Activated naive CD4-positive, alpha-beta T cell treated with Interleukin-2 at 50 U/mL for 16 hours (primary cell): ENCODE measurements at regions not wholly inside any gene's neighbourhood (a gene's known extent, or its start where the extent isn't known, plus 50 kb on each side); places are given as distances from the start of the nearest gene placed in this dataset.
"Not testable (repeated sequence)": the region's sequence is repeated elsewhere in the genome, so short reads cannot be mapped to it uniquely, and the experiment has no call there.

Experiments used
- DNase-seq: peaks from one replicate; pipeline ENCODE4 v3.0.0-alpha.2; 2020

DNA sequence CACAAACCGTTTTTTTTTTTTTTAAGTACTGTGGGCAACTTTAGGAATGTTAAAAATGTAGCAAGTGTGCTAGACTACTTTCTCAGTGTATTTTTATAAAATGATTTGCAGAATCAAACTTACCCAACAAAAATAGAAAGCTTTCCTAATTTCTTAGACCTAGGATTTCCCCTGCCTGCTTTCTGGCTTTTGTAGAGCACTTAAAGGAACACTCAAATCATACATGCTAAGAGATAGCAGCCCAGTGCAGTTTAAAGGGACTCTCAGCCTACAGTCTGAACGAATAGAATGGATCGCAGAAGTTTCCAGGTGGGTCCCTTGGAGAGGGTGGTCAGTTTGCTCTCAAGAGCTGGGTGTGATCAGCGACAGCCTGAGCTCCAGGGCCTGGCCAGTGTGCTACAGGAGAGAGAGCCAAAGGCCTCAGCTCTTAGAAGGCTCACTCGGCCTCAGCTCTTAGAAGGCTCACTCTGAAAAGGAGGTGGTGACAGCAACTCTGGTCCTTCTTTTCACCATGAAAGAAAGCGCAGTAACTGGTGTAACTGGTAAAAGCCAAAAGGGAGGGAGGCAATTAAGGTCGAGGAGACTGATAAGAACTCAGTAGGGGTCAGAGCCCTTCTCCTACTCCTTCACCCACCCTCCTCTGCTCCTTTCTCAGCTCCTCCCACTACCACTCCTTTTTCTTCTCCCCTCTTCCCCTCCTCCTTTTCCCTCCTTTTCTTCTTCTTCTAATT lies 142.4 kb downstream of the ZFP64 start:
- DNase-seq: no peak

DNA sequence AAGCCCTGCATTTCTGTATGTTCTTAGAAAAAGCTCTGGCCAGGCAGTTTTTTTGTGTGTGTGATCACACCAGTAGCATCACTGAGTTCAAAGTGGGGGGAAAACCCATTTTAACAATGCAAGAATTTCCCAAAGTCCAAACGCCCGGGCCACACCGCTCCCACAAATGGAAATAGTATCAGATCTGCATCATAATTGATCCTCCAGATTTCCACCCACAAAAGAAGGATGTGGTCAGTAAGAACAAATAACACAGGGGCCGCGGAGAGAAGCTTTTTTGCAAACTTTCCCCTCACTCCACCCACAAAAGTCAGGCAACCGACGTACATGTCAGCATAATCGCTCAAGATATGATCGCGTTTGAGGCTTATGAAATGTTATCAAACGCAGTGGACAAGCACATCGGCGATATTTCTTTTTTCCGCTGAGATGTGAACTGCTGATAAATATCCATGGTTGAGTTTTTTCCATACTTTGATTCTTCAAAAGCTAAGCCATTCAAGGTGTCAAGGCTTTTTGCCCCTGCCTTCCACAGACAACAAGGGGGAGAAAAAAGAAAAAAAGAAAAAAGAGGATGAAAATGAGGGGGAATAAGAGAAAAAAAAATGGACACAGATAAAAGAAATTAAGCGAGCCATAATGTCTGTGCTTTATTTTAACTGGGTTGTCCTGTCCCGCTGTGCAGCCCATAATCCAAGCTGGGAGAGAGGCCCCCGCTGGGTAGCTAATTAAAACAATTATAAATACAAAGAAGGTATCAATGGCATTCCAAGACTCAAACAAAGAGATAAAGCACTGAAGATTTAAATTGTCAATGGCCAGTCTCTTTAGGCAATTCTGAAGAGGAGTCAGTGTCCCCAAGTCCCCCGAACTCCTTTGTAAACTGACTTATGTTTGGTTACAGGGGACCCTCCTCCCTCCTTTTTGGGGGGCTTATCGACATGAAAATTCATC lies 143.5 kb downstream of the ZFP64 start:
- peak; percentile 33 for DNase-seq

DNA sequence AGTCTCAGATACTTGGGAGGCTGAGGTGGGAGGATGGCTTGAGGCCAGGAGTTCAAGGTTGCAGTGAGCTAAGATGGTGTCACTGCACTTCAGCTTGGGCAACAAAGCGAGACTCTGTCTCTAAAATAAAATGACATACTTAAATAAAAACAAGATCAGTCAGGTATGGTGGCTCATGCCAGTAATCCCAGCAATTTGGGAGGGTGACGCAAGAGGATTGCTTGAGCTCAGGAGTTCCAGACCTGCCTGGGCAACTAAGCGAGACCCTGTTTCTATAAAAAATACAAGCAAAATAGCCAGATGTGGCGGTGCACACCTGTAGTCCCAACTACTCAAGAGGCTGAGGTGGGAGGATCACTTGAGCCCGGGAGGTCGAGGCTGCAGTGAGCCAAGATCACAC lies 149.6 kb downstream of the ZFP64 start:
- no peak for DNase-seq

DNA sequence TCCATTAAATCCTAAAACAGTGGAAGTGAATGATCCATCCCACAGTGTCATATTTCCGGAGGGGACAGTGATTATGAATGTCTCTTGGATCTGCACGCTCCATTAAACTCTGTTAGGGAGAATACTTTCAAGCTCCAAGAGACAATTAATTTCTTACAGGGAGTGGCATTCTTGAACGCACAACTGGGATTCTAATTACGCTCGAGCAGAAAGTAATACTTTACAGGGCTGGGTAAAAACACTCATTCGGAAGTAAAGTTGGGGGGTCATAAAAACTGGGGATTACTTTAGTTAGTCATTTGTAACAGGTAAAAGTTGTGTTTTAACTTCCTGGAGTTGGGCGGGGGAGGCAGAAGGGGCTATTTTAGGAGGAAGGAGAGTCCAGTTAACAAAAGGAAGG lies 151.8 kb downstream of the ZFP64 start:
- DNase-seq: no peak

DNA sequence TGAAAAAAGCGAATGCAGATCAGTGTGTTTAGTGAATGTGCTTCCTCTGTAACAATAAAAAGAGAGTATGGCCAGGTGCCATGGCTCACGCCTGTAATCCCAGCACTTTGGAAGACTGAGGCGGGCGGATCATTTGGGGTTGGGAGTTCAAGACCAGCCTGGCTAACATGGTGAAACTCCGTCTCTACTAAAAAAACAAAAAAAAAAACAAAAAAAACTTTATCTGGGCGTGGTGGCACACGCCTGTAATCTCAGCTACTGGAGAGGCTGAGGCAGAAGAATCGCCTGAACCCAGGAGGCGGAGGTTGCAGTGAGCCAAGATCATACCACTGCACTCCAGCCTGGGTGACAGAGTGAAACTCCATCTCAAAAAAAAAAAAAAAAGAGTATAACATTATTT lies 152.9 kb downstream of the ZFP64 start:
- DNase-seq: not testable (repeated sequence)

DNA sequence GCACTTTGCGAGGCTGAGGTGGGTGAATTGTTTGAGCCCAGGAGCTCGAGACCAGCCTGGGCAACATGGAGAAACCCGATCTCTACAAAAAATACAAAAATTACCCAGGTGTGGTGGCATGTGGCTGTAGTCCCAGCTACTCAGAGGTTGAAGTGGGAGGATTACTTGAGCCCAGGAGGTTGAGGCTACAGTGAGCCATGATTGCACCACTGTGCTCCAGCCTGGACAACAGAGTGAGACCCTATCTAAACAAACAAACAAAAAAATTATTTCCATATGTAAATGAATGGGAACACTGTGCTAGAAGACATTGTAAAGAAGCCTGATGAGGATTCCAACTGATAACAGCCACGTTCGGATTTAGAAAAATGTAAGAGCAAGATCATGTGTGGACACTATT lies 154.2 kb downstream of the ZFP64 start:
- no peak for DNase-seq

DNA sequence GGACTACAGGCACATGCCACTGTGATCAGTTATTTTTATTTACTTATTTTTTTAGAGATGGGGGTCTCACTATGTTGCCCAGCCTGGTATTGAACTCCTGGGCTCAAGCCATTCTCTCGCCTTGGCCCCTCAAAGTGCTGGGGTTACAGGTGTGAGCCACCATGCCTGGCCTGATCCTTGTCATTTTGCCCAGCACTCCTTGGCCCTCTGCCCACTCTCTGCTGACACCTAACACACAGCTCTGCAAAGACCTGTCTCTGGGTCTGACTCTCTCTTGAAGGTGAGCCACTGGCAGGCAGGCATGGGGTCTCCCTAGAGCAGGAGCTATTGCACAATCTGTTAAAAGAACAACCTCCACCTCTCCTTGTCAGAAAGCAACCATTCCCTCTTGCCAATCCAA lies 155.6 kb downstream of the ZFP64 start:
- no peak for DNase-seq

DNA sequence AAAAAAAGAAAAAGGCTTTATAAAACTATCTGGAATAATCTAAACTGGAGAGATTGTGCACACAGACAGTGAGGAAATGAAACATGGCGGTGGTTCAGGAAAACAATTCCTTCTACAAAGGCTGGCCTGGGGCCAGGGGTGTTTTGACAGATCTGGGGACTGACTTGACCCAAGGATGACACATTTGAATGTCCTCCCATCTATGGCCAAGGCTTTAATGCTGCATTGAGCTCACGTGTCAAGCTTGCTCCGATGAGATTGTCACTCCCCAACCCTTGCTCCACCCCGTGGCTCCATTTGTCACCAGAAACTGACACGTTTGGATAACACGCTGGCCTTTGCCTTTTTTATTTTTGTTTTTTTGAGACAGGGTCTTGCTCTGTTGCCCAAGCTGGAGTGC lies 156.1 kb downstream of the ZFP64 start:
- DNase-seq: no peak

DNA sequence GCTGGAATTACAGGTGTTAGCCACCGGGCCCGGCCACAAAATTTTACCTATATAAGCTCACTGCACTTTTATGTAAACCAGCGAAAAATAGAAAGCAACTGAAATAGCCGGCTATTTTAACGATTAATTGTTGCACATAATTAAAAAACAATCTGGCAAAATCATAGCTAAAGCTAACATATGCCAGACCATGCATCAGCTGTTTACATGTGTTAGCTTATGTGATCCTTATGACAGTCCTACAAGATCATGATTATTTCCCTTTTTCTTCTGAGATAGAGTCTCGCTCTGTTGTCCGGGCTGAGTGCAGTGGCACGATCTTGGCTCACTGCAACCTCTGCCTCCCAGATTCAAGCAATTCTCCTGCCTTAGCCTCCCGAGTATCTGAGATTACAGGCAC lies 157.0 kb downstream of the ZFP64 start:
- no peak for DNase-seq

- no peak for DNase-seq
These were observed 158.3 kb downstream of the ZFP64 start for GRCh38 chr20:52033313-52033712.

DNA sequence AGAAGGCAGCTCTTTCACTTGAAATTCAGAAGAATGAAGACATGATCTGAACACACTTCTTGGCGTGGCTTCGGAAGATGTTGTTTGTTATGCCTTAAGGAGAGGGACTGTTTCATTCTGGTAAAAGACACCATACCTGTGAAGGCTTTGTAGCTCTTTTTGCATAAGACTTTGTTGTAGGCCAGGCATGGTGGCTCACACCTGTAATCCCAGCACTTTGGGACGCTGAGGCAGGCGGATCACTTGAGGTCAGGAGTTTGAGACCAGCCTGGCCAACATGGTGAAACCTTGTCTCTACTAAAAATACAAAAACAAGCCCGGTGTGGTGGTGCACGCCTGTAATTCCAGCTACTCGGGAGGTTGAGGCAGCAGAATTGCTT lies 159.3 kb downstream of the ZFP64 start:
- not testable (repeated sequence) for DNase-seq

GRCh38 chr20:52031563-52032303 lies 159.8 kb downstream of the ZFP64 start:
- DNase-seq: no peak

DNA sequence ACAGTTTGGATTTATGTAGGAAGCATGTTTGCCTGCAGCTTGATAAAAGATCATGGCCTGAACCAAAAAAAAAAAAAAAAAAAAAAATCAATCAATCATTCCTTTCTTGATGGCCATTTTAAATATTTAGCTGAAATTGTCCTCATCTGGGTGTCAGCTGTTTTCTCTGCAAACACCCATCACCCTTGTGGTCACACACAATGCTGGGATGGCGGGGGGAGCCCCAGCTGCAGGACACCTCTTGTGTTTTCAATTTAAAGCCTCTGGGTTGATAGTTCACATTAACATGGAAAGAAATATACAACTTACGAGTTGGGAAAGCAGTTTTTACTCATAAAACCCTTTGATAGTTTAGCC lies 160.4 kb downstream of the ZFP64 start:
- DNase-seq: no peak

GRCh38 chr20:52029129-52029528 lies 162.4 kb downstream of the ZFP64 start:
- not testable (repeated sequence) for DNase-seq

GRCh38 chr20:52025938-52026337 lies 165.6 kb downstream of the ZFP64 start:
- DNase-seq: no peak

DNA sequence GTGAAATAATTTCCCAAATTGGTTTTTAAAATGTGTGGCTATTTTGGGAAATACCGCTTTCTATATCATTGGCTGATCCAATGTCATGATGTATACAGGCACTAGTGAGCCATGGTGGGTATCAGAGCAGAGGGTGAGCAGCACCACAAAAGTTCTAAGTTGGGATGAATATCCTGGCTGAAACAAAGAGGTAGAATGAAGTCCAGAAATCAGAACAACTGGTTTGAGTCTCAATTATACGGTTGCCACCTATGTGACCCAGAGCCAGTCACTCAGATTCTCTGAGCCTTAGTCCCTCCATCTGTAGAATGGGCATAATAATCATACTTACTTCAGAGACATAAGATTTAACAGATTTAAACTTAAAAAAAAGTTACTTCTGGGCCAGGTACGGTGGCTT lies 172.3 kb downstream of the ZFP64 start:
- DNase-seq: no peak

DNA sequence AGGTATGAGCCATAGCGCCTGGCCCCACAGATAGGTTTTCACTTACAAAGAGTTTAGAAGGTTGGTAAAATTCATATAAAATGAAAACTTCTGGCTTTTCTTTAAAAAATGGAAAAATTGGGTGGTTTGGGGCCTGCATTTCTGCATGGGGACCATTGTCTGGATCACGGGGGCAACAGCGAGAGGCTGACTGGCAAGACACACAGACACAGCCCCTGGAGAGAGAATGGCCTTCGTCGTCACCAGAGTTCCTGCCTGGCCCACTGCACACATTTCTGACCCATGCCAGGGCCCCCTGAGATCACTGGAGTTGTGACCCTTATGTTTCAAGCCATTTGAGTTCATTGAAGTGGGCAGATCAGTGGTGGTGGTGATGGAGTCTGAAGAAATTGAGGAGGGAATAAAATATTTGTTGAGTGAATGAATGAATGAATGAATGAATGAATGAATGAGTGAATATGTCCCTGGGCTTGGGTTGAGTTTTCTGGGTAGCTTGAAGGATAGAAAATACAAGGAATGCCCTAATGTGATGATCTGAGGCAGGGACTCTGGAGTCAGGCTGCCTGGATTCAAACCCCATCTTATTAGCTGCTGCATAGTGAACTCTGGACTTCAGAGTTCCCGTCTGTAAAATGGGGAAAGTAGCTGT lies 173.8 kb downstream of the ZFP64 start:
- no peak for DNase-seq

- no peak for DNase-seq
These were observed 175.6 kb downstream of the ZFP64 start for GRCh38 chr20:52016022-52016421.

DNA sequence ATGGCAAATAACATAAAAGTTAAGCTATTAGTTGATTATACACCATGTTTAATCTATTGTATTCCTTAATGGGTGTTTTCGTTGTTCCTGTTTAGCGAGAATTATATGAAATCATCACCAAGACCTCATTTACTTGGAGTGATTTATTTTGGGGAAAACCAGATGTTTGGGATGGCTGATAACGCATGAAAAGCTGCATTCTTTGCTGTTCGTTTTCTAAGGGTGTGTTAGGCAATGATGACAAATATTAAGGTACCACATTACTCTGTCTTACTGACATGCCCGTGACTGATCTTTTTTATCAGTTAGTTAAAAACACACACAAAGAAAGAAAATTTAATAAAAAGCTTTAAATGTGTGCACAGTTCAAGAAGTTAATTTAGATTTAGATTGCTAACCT lies 176.4 kb downstream of the ZFP64 start:
- no peak for DNase-seq

DNA sequence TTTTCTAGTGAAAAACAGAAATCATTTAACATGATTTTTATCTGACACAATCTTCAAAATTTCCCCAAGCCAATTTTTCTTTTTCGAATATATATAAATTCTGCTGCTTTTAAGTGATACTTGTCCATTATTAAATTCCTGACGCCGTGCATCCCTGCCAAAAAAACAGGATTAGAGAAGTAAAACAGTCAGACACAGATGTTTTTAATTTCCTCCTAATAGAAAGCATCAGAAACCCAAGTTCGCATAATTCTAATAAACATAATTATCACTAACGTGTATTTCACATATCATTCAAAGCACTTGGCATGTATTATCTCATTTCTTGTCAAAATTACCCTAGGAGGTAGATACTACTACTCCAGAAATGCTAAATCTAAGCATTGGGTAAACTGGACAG lies 179.5 kb downstream of the ZFP64 start:
- DNase-seq: no peak

DNA sequence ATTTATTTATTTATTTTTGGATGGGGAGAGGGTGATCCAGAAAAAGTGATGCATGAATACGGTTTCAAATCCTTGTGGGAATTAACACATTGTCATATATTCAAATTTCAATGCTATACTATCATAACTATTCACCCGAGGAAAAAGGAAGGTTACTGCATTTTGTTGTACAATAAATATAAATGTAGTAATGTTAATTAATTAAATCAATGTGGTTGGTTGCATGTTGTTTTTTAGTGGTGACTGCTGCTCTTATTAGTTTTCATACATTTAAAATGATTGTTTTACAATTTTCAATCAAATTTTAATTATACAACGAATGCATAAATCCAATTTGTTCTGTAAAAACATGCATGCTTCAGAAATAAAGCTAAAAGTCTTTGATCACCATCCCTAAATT lies 180.5 kb downstream of the ZFP64 start:
- no peak for DNase-seq

DNA sequence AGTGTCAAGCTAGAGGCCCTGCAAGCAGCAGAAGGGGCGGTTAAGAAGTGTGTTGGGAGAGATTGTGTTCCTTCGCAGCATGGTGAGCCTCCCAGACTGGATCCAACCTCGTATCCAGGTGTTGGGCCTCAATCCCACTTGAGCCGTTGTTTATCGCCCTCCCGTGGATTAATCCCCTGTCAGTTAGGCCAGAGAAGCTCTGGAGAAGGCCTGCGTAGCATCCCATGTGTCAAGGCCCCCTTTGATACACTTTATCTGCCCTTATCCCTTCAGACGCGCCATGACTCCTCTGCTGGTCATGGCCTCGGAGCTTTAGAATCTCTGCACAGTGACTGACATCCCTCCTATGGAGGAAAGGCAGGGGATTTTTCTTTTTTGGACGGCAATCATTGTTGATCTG lies 181.0 kb downstream of the ZFP64 start:
- DNase-seq: no peak

DNA sequence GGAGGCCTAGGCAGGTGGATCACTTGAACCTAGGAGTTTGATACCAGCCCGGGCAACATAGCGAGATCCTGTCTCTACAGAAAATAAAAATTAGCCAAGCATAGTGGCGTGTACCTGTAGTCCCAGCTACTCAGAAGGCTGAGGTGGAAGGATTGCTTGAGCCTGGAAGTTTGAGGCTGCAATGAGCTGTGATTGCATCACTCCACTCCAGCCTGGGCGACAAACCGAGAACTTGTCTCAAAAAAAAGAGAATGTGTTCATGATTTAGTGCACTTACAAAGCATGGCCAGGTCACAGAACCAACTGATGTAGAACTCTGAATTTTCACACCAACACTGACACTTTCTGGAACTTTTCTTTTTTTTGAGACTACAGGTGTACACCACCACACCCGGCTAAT lies 182.7 kb downstream of the ZFP64 start:
- DNase-seq: no peak
